ENCODE measurements at regions not wholly inside any gene's neighbourhood (a gene's known extent, or its start where the extent isn't known, plus 50 kb on each side); places are given as distances from the start of the nearest gene placed in this dataset.

- TF ChIP-seq CTCF (IDR thresholded peaks at IDR 0.05): no peak
- TF ChIP-seq POLR2A (IDR thresholded peaks at IDR 0.05): no peak
Measured at GRCh38 chr20:10806539-10806938, 132.7 kb upstream of the JAG1 start.
